ENCODE measurements at regions not wholly inside any gene's neighbourhood (a gene's known extent, or its start where the extent isn't known, plus 50 kb on each side); places are given as distances from the start of the nearest gene placed in this dataset.
A peak's percentile ranks its signal among the peaks of the same experiment; 100 is the strongest.

DNA sequence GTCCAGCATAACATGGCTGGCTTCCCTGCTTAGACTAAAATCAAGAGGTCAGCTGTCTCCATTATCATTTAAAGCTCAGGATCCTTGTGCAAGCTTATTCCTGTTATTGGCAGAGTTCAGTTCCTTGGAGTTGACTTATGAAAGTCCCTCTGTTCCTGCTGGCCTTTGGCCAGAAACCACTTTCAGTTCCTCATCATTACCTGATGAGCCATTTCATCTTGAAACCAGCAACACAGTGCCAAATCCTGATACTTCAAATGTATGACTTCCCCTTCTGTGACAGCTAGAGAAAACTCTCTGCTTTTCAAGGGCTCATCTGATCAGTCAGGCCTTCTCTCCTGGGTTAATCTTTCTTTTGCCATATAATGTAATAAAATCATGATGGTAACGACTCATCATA lies 110.6 kb upstream of the FSTL5 start (continued):
- TF ChIP-seq, protein P1, sequence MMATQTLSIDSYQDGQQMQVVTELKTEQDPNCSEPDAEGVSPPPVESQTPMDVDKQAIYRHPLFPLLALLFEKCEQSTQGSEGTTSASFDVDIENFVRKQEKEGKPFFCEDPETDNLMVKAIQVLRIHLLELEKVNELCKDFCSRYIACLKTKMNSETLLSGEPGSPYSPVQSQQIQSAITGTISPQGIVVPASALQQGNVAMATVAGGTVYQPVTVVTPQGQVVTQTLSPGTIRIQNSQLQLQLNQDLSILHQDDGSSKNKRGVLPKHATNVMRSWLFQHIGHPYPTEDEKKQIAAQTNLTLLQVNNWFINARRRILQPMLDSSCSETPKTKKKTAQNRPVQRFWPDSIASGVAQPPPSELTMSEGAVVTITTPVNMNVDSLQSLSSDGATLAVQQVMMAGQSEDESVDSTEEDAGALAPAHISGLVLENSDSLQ (IDR thresholded peaks at IDR 0.05) = no peak
- TF ChIP-seq ZNF622 (IDR thresholded peaks at IDR 0.05) (no peak), YBX1 (IDR thresholded peaks at IDR 0.05) (no peak), SP1 (IDR thresholded peaks at IDR 0.05; ENCODE audit: low read depth, low read length) (no peak), NFIC (IDR thresholded peaks at IDR 0.05; ENCODE audit: low read depth, low read length) (peak; percentile 44; the same call in 1 of the 2 replicates), POLR2AphosphoS2 (IDR thresholded peaks at IDR 0.05; ENCODE audit: low read depth, low read length) (no peak), SUZ12 (IDR thresholded peaks at IDR 0.05; ENCODE audit: unreplicated experiment) (no peak), TBL1XR1 (IDR thresholded peaks at IDR 0.05; ENCODE audit: low read depth, low read length) (no peak), TCF7 (IDR thresholded peaks at IDR 0.05; ENCODE audit: borderline replicate concordance) (no peak), TCF12 (IDR thresholded peaks at IDR 0.05; ENCODE audit: low read depth, low read length) (no peak), EP300 (IDR thresholded peaks at IDR 0.05; ENCODE audit: borderline replicate concordance in 1 of 2, control insufficient read depth in 1 of 2, low read depth in 2 of 2, low read length in 2 of 2) (peak in 1 of 2 experiments; percentile 87; a peak in 2 of 4 replicates), NRF1 (conservative IDR thresholded peaks at IDR 0.05; ENCODE audit: low read depth, low read length) (no peak), RAD21 (IDR thresholded peaks at IDR 0.05; ENCODE audit: insufficient read depth, low read depth, low read length) (no peak), RCOR1 (conservative IDR thresholded peaks at IDR 0.05; ENCODE audit: low read depth, low read length) (no peak), TAF1 (IDR thresholded peaks at IDR 0.05; ENCODE audit: borderline replicate concordance, low read depth, low read length) (no peak), FOXK2 (IDR thresholded peaks at IDR 0.05) (no peak), KLF5 (IDR thresholded peaks at IDR 0.05; ENCODE audit: partially characterized antibody) (no peak), MYC (IDR thresholded peaks at IDR 0.05; ENCODE audit: insufficient read depth, insufficient read length, insufficient replicate concordance, low read length, severe bottlenecking) (no peak), BMI1 (IDR thresholded peaks at IDR 0.05; ENCODE audit: borderline replicate concordance) (peak; percentile 48; the same call in 1 of the 2 replicates)
- TF ChIP-seq, protein P2, sequence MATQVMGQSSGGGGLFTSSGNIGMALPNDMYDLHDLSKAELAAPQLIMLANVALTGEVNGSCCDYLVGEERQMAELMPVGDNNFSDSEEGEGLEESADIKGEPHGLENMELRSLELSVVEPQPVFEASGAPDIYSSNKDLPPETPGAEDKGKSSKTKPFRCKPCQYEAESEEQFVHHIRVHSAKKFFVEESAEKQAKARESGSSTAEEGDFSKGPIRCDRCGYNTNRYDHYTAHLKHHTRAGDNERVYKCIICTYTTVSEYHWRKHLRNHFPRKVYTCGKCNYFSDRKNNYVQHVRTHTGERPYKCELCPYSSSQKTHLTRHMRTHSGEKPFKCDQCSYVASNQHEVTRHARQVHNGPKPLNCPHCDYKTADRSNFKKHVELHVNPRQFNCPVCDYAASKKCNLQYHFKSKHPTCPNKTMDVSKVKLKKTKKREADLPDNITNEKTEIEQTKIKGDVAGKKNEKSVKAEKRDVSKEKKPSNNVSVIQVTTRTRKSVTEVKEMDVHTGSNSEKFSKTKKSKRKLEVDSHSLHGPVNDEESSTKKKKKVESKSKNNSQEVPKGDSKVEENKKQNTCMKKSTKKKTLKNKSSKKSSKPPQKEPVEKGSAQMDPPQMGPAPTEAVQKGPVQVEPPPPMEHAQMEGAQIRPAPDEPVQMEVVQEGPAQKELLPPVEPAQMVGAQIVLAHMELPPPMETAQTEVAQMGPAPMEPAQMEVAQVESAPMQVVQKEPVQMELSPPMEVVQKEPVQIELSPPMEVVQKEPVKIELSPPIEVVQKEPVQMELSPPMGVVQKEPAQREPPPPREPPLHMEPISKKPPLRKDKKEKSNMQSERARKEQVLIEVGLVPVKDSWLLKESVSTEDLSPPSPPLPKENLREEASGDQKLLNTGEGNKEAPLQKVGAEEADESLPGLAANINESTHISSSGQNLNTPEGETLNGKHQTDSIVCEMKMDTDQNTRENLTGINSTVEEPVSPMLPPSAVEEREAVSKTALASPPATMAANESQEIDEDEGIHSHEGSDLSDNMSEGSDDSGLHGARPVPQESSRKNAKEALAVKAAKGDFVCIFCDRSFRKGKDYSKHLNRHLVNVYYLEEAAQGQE (IDR thresholded peaks at IDR 0.05; ENCODE audit: low read depth, low read length) = no peak
- TF ChIP-seq, protein P3, sequence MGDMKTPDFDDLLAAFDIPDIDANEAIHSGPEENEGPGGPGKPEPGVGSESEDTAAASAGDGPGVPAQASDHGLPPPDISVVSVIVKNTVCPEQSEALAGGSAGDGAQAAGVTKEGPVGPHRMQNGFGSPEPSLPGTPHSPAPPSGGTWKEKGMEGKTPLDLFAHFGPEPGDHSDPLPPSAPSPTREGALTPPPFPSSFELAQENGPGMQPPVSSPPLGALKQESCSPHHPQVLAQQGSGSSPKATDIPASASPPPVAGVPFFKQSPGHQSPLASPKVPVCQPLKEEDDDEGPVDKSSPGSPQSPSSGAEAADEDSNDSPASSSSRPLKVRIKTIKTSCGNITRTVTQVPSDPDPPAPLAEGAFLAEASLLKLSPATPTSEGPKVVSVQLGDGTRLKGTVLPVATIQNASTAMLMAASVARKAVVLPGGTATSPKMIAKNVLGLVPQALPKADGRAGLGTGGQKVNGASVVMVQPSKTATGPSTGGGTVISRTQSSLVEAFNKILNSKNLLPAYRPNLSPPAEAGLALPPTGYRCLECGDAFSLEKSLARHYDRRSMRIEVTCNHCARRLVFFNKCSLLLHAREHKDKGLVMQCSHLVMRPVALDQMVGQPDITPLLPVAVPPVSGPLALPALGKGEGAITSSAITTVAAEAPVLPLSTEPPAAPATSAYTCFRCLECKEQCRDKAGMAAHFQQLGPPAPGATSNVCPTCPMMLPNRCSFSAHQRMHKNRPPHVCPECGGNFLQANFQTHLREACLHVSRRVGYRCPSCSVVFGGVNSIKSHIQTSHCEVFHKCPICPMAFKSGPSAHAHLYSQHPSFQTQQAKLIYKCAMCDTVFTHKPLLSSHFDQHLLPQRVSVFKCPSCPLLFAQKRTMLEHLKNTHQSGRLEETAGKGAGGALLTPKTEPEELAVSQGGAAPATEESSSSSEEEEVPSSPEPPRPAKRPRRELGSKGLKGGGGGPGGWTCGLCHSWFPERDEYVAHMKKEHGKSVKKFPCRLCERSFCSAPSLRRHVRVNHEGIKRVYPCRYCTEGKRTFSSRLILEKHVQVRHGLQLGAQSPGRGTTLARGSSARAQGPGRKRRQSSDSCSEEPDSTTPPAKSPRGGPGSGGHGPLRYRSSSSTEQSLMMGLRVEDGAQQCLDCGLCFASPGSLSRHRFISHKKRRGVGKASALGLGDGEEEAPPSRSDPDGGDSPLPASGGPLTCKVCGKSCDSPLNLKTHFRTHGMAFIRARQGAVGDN (IDR thresholded peaks at IDR 0.05) = no peak
- TF ChIP-seq, protein P4, sequence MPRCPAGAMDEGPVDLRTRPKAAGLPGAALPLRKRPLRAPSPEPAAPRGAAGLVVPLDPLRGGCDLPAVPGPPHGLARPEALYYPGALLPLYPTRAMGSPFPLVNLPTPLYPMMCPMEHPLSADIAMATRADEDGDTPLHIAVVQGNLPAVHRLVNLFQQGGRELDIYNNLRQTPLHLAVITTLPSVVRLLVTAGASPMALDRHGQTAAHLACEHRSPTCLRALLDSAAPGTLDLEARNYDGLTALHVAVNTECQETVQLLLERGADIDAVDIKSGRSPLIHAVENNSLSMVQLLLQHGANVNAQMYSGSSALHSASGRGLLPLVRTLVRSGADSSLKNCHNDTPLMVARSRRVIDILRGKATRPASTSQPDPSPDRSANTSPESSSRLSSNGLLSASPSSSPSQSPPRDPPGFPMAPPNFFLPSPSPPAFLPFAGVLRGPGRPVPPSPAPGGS (IDR thresholded peaks at IDR 0.05; ENCODE audit: borderline replicate concordance, insufficient read depth, low read depth, low read length, poor library complexity, severe bottlenecking) = no peak

All from GM12878 (cell line).